HepG2 (cell line): ENCODE measurements at regions not wholly inside any gene's neighbourhood (a gene's known extent, or its start where the extent isn't known, plus 50 kb on each side); places are given as distances from the start of the nearest gene placed in this dataset.

Experiments used
- ARNT2 ChIP-seq: sonication (generic); formaldehyde crosslinking; IDR thresholded peaks from 2 replicates; pipeline ENCODE4 v1.8.0; 2022; ENCODE audit warnings: mild to moderate bottlenecking, low read depth, missing genetic modification reagents, moderate library complexity
- DR1 ChIP-seq: sonication (generic); formaldehyde crosslinking; IDR thresholded peaks from 2 replicates; pipeline ENCODE4 v1.8.0; 2021; ENCODE audit warnings: mild to moderate bottlenecking, missing genetic modification reagents, inconsistent platforms
- HIVEP1 ChIP-seq: sonication (generic); formaldehyde crosslinking; IDR thresholded peaks from 2 replicates; pipeline ENCODE4 v1.4.0; 2020; ENCODE audit warnings: mild to moderate bottlenecking, missing genetic modification reagents
- MEIS1 ChIP-seq: sonication (generic); formaldehyde crosslinking; IDR thresholded peaks from 2 replicates; pipeline ENCODE4 v1.9.0; 2021; ENCODE audit warnings: mild to moderate bottlenecking, missing genetic modification reagents, moderate library complexity, borderline replicate concordance
- MXD4 ChIP-seq: IDR thresholded peaks from 2 replicates; pipeline ENCODE4 v1.6.1; 2016; ENCODE audit warnings: mild to moderate bottlenecking, missing biosample characterization, missing genetic modification reagents
- NFE2L2 ChIP-seq: fragments of 150-350 bp; IDR thresholded peaks from 2 replicates; pipeline ENCODE4 v1.6.1; 2014; ENCODE audit warnings: low read length
- PAWR ChIP-seq: sonication (generic); formaldehyde crosslinking; IDR thresholded peaks from 2 replicates; pipeline ENCODE4 v1.4.0; 2020; ENCODE audit warnings: missing genetic modification reagents, mild to moderate bottlenecking, borderline replicate concordance
- STAG1 ChIP-seq: sonication (generic); formaldehyde crosslinking; IDR thresholded peaks from 2 replicates; pipeline ENCODE4 v1.4.0; 2020; ENCODE audit warnings: missing genetic modification reagents
- U2AF1 ChIP-seq: fragments of 200-400 bp; formaldehyde crosslinking; optimal IDR thresholded peaks from 2 replicates; pipeline ENCODE3; 2017; ENCODE audit warnings: mild to moderate bottlenecking, low read depth, low read length
- ZKSCAN8 ChIP-seq: IDR thresholded peaks from 2 replicates; pipeline ENCODE4 v1.6.1; 2016; ENCODE audit warnings: borderline replicate concordance, missing genetic modification reagents, missing compliant biosample characterization
- ZNF484 ChIP-seq: sonication (generic); formaldehyde crosslinking; IDR thresholded peaks from 2 replicates; pipeline ENCODE4 v1.5.1; 2020; ENCODE audit warnings: mild to moderate bottlenecking, low read depth, missing genetic modification reagents, borderline replicate concordance
- TF ChIP-seq, protein P1 (sequence below): sonication (generic); formaldehyde crosslinking; IDR thresholded peaks from 2 replicates; pipeline ENCODE4 v1.5.0; 2020; ENCODE audit warnings: mild to moderate bottlenecking, missing genetic modification reagents
- TF ChIP-seq, protein P2 (sequence below): sonication (generic); formaldehyde crosslinking; IDR thresholded peaks from 2 replicates; pipeline ENCODE4 v1.4.0; 2020; ENCODE audit warnings: missing genetic modification reagents

DNA sequence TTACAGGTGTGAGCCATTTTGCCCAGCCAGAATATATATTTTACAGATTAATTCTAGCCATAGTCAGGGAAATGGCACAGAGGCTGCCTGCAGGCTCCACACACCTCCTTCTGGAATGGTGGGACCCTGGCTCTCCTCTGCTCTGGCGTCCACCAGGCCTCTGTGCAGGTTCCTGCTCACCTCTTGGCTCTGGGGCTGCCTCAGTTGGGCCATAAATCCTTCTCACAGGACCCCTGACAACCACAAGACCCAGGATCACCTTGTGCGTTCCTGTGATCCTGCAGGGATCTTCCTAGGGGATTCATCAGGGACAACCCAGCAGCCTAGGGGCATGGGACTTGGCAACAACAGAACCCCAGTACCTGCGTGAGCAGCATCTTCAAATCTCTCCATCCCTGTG is 93.0 kb upstream of the FSTL4 start (continued):
- TF ChIP-seq, protein P1, sequence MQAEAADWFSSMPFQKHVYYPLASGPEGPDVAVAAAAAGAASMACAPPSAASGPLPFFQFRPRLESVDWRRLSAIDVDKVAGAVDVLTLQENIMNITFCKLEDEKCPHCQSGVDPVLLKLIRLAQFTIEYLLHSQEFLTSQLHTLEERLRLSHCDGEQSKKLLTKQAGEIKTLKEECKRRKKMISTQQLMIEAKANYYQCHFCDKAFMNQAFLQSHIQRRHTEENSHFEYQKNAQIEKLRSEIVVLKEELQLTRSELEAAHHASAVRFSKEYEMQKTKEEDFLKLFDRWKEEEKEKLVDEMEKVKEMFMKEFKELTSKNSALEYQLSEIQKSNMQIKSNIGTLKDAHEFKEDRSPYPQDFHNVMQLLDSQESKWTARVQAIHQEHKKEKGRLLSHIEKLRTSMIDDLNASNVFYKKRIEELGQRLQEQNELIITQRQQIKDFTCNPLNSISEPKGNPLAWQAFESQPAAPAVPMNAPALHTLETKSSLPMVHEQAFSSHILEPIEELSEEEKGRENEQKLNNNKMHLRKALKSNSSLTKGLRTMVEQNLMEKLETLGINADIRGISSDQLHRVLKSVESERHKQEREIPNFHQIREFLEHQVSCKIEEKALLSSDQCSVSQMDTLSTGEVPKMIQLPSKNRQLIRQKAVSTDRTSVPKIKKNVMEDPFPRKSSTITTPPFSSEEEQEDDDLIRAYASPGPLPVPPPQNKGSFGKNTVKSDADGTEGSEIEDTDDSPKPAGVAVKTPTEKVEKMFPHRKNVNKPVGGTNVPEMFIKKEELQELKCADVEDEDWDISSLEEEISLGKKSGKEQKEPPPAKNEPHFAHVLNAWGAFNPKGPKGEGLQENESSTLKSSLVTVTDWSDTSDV (CRISPR knock-in tag) = no peak
- TF ChIP-seq NFE2L2 (no peak), MXD4 (CRISPR knock-in tag) (no peak), MEIS1 (CRISPR knock-in tag) (no peak), PAWR (CRISPR knock-in tag) (no peak), DR1 (CRISPR knock-in tag) (no peak), ZNF484 (CRISPR knock-in tag) (no peak), ARNT2 (CRISPR knock-in tag) (no peak), U2AF1 (no peak), ZKSCAN8 (CRISPR knock-in tag) (no peak), HIVEP1 (CRISPR knock-in tag) (no peak), STAG1 (no peak)
- TF ChIP-seq, protein P2, sequence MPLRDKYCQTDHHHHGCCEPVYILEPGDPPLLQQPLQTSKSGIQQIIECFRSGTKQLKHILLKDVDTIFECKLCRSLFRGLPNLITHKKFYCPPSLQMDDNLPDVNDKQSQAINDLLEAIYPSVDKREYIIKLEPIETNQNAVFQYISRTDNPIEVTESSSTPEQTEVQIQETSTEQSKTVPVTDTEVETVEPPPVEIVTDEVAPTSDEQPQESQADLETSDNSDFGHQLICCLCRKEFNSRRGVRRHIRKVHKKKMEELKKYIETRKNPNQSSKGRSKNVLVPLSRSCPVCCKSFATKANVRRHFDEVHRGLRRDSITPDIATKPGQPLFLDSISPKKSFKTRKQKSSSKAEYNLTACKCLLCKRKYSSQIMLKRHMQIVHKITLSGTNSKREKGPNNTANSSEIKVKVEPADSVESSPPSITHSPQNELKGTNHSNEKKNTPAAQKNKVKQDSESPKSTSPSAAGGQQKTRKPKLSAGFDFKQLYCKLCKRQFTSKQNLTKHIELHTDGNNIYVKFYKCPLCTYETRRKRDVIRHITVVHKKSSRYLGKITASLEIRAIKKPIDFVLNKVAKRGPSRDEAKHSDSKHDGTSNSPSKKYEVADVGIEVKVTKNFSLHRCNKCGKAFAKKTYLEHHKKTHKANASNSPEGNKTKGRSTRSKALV (CRISPR knock-in tag) = no peak
